ENCODE measurements at regions not wholly inside any gene's neighbourhood (a gene's known extent, or its start where the extent isn't known, plus 50 kb on each side); places are given as distances from the start of the nearest gene placed in this dataset.
"Not testable (repeated sequence)": the region's sequence is repeated elsewhere in the genome, so short reads cannot be mapped to it uniquely, and the experiment has no call there.

DNA sequence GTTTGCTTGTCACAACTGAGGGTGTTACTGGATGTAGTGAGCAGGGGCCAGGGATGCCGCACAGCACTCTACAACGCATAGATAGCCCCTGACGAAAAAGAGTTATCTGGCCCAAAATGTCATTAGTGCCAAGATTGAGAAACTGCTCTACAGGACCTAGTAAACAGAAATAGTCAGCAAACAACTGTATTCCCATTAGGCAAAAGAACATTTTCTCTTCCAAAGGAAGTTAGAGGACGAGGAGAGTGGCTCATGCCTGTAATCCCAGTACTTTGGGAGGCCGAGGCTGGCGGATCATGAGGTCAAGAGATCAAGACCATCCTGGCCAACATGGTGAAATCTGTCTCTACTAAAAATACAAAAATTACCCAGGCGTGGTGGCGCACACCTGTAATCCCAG is 189.1 kb downstream of the DUSP10 start:
- not testable (repeated sequence) for DNase-seq

GRCh38 chr1:221555689-221556433 is 186.0 kb downstream of the DUSP10 start:
- no peak for DNase-seq

GRCh38 chr1:221556435-221556834 is 185.5 kb downstream of the DUSP10 start:
- no peak for DNase-seq

DNA sequence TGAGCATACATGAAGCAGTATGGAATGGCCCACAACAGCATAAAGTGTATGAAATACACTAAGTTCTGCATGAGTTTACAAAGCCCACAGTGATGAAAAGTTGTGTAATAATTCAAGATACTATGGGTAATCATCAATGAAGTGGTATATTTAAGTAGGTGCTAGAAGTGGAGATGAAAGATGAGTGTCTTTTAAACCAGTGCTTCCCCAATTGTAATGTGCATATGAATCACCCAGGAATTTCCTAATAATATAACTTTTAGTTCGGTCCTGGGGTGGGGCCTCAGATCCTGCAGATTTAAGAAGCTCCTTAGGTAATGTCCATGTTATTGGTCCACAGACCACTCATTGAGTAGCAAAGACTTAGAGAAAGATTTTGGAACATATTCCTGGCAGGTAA is 184.9 kb downstream of the DUSP10 start:
- DNase-seq: no peak

DNA sequence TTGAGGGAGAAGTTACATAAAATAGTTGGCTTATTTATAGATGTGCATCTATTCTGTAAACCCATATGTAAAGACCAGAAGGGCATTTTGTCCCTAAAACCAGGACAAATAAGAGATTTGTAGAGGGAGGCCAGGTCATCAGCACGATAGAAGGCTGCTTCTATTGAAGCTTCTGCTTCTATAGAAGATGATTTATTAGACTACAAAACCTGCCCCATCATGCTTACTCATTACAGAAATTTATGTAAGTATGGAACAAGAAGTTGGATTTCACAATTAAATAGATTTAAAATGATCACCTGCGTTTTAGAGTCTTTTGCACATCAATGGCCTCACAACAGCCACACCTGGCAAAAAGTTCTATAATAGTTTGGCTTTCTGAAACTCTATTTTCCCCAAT is 183.5 kb downstream of the DUSP10 start:
- no peak for DNase-seq

DNA sequence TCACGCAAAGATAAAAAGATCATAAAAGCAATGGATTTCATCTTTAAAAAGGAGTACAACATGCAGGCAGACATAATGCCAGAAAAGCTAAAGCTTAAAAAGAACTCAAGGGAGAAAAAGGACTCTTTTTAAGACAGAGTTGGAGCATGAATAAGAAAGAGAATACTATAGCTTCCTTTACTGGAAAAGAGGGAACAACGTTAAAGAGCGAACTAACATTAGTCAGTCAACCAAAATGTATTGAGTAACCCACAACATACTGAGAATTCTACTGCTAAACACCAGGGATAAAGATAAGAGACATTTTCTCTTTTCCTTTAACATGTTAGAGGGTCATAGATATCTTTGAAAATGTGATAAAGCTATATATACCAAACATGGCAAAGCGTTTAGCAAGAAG is 182.0 kb downstream of the DUSP10 start:
- DNase-seq: no peak

DNA sequence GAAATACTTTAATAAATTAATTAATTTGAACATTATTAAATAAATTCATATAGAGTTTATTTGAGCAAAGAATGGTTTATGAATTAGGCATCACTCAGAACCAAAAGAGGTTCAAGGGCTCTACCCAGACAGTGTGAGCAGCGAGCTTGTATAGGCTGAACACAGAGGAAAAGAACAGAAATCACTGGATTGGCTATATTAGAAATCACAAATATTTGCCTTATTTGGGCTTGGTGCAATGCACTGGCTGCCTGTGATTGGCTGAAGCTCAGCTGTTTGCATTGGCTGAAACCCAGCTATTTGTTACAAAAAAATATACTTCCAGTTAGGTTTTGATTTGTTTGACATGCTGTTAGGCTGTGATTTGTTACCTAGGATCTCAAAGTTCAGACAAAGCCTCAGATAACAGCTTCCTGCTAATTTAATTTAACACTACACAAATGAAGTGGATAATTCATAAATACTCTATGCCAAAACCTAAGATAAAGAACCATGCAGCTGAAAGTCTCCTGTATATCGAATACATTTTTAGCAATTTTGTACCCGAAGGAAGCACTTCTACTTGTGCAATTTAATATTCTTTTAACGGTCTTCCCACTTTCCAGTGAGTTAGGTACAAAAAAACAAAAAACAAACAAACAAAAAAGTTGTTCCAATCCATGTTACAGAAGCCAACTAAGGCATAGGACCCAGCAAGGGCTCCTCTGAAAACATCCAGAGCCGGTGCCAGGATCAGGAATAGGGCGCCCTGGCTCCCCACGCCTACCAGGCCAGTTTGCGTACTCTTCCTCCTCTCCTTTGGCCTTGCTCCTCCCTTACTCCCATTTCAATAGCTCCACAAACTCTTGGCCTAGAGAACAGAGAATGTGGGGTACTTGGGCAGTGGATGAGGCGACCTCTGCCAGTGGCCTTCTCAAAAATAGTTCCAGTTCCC is 179.1 kb downstream of the DUSP10 start:
- no peak for DNase-seq

DNA sequence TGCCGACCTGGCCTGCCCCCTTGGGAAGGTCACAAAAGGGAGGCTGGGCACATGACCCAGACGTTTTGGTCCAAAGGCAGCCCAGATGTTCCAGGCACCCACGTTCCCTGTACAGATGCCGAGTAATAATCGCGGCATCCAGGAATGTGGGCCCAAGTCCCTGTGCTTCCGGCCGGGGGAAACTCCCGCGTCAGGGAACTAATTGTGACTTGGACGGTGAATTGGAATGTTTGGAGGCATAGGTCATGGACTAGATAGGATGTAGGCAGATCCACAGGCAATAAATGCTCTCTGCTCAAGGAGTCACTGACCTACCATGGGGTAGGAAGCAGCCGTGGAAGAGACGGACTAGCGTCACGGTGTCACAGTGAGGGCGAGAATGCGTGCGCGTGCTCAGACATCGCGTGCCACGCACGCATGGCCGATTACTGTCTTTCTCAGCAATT is 178.4 kb downstream of the DUSP10 start:
- DNase-seq: no peak

DNA sequence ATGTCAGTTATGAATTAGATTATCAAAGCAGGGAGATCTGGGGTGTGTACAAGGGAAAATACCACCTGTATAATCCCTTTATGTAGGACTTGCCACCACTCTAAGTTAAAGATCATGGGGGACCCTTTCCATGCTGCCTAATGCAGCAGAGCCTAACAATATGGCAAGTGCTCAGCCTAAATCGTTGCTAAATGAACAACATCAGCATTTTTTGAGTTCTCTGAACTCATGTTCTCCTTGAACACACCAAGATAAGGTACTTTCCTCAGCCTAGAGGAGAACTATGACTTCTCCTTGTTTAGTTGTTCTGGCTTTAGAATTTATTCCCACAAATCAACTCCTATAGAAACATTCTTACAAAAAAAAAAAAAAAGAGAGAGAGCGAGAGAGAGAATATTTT is 177.0 kb downstream of the DUSP10 start:
- no peak for DNase-seq

DNA sequence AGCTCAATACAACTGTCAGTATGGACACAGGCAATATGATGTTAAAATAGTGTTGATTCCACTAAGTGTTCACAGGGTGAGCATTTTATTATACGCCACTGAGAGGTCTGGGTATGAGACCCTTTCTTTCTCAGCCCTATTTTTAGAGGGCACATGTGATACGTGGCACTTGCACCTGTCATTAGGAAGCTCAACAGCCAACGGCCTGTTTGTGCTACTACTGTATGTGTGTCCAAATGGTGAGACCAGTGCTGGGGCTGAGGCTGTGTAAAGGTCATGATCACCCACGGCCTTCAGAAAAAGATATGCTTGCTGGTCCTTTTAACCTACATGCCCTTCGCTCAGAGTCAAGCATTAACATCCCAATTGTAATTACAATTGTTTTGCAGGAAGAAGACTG is 176.2 kb downstream of the DUSP10 start:
- DNase-seq: no peak

GRCh38 chr1:221567859-221568507 is 173.9 kb downstream of the DUSP10 start:
- no peak for DNase-seq

DNA sequence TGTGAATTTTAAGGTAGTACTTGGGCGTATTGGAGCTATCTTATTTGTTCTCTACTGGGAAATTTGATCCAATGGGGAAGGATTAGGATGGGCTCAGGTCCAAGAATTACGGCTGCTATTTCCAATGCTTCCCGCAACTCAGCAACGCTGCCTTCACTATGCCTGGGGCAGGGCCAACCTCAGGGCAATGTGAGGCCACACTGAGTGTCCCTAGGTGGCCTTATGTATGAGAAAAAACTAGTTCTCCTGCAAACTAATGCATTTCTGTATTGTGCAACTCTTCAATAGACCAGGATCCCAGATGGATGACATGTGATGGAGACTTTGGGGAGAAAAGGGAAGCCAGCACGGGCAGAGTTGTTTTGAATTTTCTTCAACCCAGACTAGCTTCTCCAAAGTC is 168.1 kb downstream of the DUSP10 start:
- no peak for DNase-seq

DNA sequence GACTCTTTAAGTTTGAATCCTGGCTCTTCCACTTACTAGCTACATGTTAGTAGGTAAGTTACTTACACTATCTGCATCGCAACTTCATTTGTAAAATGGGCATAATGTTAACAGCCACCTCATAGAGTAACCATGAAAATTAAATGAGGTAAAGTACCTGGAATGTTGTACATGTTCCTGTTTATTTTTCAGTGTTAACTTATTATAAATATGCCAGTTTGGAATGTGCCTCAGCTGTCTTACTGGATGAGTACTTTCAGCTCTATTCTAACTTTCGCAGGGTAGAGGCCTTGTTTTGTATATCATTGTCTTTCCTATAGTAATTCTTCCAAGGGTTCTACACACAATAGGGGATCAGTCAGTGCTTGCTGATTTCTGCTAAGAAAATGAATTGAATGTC is 167.4 kb downstream of the DUSP10 start:
- no peak for DNase-seq

DNA sequence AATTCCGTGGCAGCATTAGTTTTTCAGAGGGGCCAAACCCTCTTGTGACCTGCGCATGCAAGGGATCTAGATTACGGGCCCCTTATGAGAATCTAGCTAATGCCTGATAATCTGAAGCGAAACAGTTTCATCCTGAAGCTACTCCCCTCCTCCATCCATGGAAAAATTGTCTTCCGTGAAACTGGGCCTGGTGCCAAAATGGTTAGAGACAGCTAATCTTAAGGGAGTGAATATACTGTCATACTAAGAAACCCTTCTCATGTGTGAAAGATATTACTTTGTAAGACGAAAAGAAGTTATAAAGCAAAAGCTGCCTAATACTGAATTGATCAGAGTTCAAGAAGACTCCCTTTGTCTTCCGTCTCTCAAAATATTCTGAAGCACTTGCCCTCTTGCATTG is 166.3 kb downstream of the DUSP10 start:
- no peak for DNase-seq

DNA sequence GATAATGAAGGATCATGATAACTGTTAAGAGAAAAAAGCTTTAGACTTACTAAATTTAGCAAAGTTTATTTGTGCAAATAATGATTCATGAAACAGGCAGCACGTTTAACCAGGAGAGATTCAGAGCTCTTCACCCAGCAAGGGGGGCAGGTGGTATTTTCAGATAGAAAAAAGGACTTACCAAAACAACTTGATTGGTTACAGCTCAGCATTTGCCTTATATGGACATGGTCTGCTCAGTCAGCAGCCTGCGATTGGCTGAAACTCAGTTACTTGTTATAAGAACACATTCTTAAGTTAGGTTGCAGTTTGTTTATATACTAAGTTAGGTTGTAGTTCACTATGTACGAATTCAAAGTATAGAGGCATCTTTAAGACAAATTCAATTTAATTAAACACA is 165.6 kb downstream of the DUSP10 start:
- DNase-seq: no peak

DNA sequence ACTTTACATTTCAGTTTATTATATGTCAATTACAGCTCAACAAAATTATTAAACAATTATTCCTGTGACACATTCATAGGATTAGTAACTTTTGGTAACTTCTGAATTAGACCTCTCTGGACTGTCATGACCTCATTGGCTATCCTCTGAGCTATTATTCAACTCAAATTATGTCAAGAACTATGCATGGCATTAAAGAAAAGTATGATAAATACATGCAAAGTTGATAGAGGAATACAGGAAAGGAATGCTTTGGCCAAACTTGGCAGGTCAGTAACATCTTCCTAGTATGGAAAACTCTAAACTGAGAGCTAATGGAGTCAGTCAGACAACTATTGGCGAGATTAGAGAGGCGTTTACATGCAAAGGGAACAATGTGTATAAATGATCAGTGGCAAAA is 158.4 kb downstream of the DUSP10 start:
- DNase-seq: no peak

DNA sequence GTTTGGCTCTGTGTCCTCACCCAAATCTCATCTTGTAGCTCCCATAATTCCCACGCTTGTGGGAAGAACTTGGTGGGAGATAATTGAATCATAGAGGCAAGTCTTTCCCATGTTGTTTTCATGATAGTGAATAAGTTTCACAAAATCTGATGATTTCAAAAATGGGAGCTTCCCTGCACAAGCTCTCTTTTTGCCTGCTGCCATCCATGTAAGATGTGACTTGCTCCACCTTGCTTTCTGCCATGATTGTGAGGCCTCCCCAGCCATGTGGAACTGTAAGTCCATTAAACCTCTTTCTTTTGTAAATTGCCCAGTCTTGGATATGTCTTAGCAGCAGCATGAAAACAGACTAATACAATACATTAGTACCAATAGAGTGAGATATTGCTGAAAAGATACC is 154.9 kb downstream of the DUSP10 start:
- not testable (repeated sequence) for DNase-seq

DNA sequence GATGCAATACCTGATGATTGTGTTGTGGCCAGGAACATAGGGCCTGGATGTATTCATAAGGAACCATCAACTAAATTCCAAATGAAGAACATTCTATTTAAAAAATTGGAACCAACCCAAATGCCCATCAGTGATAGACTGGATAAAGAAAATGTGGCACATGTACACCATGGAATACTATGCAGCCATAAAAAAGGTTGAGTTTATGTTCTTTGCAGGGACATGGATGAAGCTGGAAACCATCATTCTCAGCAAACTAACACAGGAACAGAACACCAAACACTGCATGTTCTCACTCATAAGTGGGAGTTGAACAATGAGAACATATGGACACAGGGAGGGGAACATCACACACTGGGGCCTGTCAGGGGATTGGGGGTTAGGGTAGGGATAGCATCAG is 150.6 kb downstream of the DUSP10 start:
- DNase-seq: not testable (repeated sequence)

DNA sequence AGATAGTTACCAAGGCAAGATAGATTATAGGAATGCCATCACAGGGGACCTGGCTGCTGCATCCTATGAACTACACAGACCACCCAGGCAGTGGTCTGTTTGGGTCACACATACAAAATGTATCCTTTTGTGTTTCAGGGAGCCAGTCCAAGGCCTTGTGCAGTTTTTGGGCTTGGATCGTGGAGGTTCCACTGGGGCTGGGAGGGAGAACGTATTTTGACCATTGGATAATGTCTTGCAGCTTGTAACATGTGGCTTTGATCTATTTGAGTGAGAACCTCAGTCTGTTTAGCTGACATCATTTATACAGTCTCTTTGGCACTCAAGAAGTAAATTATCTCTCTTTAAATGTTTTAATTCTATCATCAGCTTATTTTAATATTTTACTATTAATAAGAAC is 147.3 kb downstream of the DUSP10 start:
- DNase-seq: no peak

DNA sequence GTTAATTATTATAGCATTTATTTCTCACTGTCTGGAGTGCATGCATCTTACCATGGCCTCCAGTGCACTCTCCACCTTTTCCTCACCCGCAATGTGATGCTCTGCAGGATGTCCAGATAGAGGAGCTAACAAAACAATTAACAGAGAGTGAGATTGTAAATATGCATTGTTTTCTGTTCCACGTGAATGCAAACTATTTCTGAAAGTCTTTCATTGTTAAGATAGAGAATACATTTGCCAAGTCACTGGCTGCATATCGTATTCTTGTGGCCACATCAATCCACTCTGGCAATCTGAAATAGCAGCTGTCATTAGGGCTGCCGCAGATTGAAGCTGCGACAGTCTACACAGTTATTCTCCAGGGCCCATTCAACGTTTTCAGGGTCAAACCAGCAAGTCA is 143.8 kb downstream of the DUSP10 start:
- DNase-seq: no peak

- DNase-seq: no peak
Observed at GRCh38 chr1:221601166-221601565, 140.7 kb downstream of the DUSP10 start.

- no peak for DNase-seq
Observed at GRCh38 chr1:221602830-221603229, 139.1 kb downstream of the DUSP10 start.

GRCh38 chr1:221604390-221604789 is 137.5 kb downstream of the DUSP10 start:
- DNase-seq: not testable (repeated sequence)

GRCh38 chr1:221604948-221605347 is 136.9 kb downstream of the DUSP10 start:
- no peak for DNase-seq
